Duodenal mucosa (tissue), 2 donors: ENCODE measurements at regions not wholly inside any gene's neighbourhood (a gene's known extent, or its start where the extent isn't known, plus 50 kb on each side); places are given as distances from the start of the nearest gene placed in this dataset.
"Not testable (repeated sequence)": the region's sequence is repeated elsewhere in the genome, so short reads cannot be mapped to it uniquely, and the experiment has no call there.

Source experiments
- H3K27ac ChIP-seq: one replicate; pipeline ENCODE4 v1.7.0; 2013; ENCODE audit warnings: low read depth, low read length
- H3K27me3 ChIP-seq, 2 donors: one replicate each; pipeline ENCODE4 v1.7.0; 2013; ENCODE audit warnings: low read length in 2 of 2, control low read depth in 1 of 2; ENCODE audit not compliant: insufficient read depth in 2 of 2, control insufficient read depth in 1 of 2
- H3K36me3 ChIP-seq, 2 donors: one replicate each; pipeline ENCODE4 v1.7.0; 2013; ENCODE audit warnings: low read length in 2 of 2, control low read depth in 1 of 2; ENCODE audit not compliant: insufficient read depth in 2 of 2, control insufficient read depth in 1 of 2
- H3K4me1 ChIP-seq, 2 donors: one replicate each; pipeline ENCODE4 v1.7.0; 2013; ENCODE audit warnings: low read length in 2 of 2, control low read depth in 1 of 2; ENCODE audit not compliant: insufficient read depth in 2 of 2, control insufficient read depth in 1 of 2
- H3K4me3 ChIP-seq, 2 donors: one replicate each; pipeline ENCODE4 v1.7.0; 2013; ENCODE audit warnings: low read length in 2 of 2, low read depth in 1 of 2
- H3K9ac ChIP-seq, 2 donors: one replicate each; pipeline ENCODE4 v1.7.0; 2013; ENCODE audit warnings: low read length in 2 of 2, low read depth in 1 of 2
- H3K9me3 ChIP-seq, 2 donors: one replicate each; pipeline ENCODE4 v1.7.0; 2013; ENCODE audit warnings: low read length in 2 of 2, control low read depth in 1 of 2; ENCODE audit not compliant: control insufficient read depth in 1 of 2

- Histone ChIP-seq H3K27ac (no peak overlapping the region), H3K27me3 (no peaks in the 10 kb centered on the region), H3K36me3 (no peaks in the 10 kb centered on the region), H3K9ac (no peak overlapping the region), H3K4me3 (no peak overlapping the region), H3K9me3 (peaks cover 0 to 4% of the 10 kb centered on the region in 2 donors), H3K4me1 (no peaks in the 10 kb centered on the region)
Measured at GRCh38 chr4:135476272-135476671, 1274.7 kb upstream of the PABPC4L start.

GRCh38 chr4:135464311-135464710, 1262.7 kb upstream of the PABPC4L start:
- Histone ChIP-seq H3K4me1 (no peaks in the 10 kb centered on the region), H3K9ac (no peak overlapping the region), H3K36me3 (no peaks in the 10 kb centered on the region), H3K9me3 (no peaks in the 10 kb centered on the region), H3K27ac (no peak overlapping the region), H3K4me3 (no peak overlapping the region), H3K27me3 (no peaks in the 10 kb centered on the region)

GRCh38 chr4:135447598-135447997, 1246.0 kb upstream of the PABPC4L start:
- not testable (repeated sequence) for H3K27ac ChIP-seq, H3K4me3 ChIP-seq, H3K9me3 ChIP-seq, H3K9ac ChIP-seq, H3K27me3 ChIP-seq, H3K4me1 ChIP-seq, H3K36me3 ChIP-seq

GRCh38 chr4:135434936-135435335, 1233.3 kb upstream of the PABPC4L start:
- Histone ChIP-seq H3K9ac (no peak overlapping the region), H3K4me1 (no peaks in the 10 kb centered on the region), H3K27ac (no peak overlapping the region), H3K27me3 (no peaks in the 10 kb centered on the region), H3K36me3 (no peaks in the 10 kb centered on the region), H3K4me3 (no peak overlapping the region), H3K9me3 (peaks cover 7 to 11% of the 10 kb centered on the region in 2 donors)

GRCh38 chr4:135429528-135429927, 1227.9 kb upstream of the PABPC4L start:
- no peaks in the 10 kb centered on the region for H3K4me1 ChIP-seq
- H3K27ac ChIP-seq = no peak overlapping the region
- H3K9me3 ChIP-seq = peaks cover 1 to 5% of the 10 kb centered on the region in 2 donors
- no peaks in the 10 kb centered on the region for H3K27me3 ChIP-seq
- H3K9ac ChIP-seq = no peak overlapping the region
- H3K4me3 ChIP-seq = no peak overlapping the region
- H3K36me3 ChIP-seq = no peaks in the 10 kb centered on the region

- H3K4me3 ChIP-seq = no peak overlapping the region
- H3K4me1 ChIP-seq = no peaks in the 10 kb centered on the region
- no peaks in the 10 kb centered on the region for H3K36me3 ChIP-seq
- peaks cover 0 to 2% of the 10 kb centered on the region in 2 donors for H3K9me3 ChIP-seq
- H3K27me3 ChIP-seq = no peaks in the 10 kb centered on the region
- no peak overlapping the region for H3K9ac ChIP-seq
- no peak overlapping the region for H3K27ac ChIP-seq
Measured at GRCh38 chr4:135418353-135418752, 1216.8 kb upstream of the PABPC4L start.

GRCh38 chr4:135412213-135412612, 1210.6 kb upstream of the PABPC4L start:
- Histone ChIP-seq H3K4me3 (no peak overlapping the region), H3K4me1 (no peaks in the 10 kb centered on the region), H3K27me3 (no peaks in the 10 kb centered on the region), H3K9ac (no peak overlapping the region), H3K36me3 (no peaks in the 10 kb centered on the region), H3K9me3 (peaks cover 2 to 11% of the 10 kb centered on the region in 2 donors), H3K27ac (no peak overlapping the region)

- H3K4me3 ChIP-seq = no peak overlapping the region
- H3K36me3 ChIP-seq = no peaks in the 10 kb centered on the region
- no peak overlapping the region for H3K27ac ChIP-seq
- H3K9me3 ChIP-seq = peaks cover 2 to 11% of the 10 kb centered on the region in 2 donors
- H3K4me1 ChIP-seq = no peaks in the 10 kb centered on the region
- H3K9ac ChIP-seq = no peak overlapping the region
- no peaks in the 10 kb centered on the region for H3K27me3 ChIP-seq
Measured at GRCh38 chr4:135411251-135411650, 1209.7 kb upstream of the PABPC4L start.

- not testable (repeated sequence) for H3K27ac ChIP-seq, H3K27me3 ChIP-seq, H3K36me3 ChIP-seq, H3K4me1 ChIP-seq, H3K9ac ChIP-seq, H3K4me3 ChIP-seq
- H3K9me3 ChIP-seq = peaks cover 4 to 11% of the 10 kb centered on the region in 2 donors
Measured at GRCh38 chr4:135409261-135409660, 1207.7 kb upstream of the PABPC4L start.

- H3K27ac ChIP-seq = no peak overlapping the region
- no peak overlapping the region for H3K4me3 ChIP-seq
- H3K9me3 ChIP-seq = peaks cover 6 to 7% of the 10 kb centered on the region in 2 donors
- H3K4me1 ChIP-seq = no peaks in the 10 kb centered on the region
- no peak overlapping the region for H3K9ac ChIP-seq
- H3K36me3 ChIP-seq = no peaks in the 10 kb centered on the region
- no peaks in the 10 kb centered on the region for H3K27me3 ChIP-seq
Measured at GRCh38 chr4:135408109-135408508, 1206.5 kb upstream of the PABPC4L start.

GRCh38 chr4:135406597-135406996, 1205.0 kb upstream of the PABPC4L start:
- not testable (repeated sequence) for H3K27me3 ChIP-seq, H3K27ac ChIP-seq, H3K4me3 ChIP-seq, H3K9ac ChIP-seq, H3K36me3 ChIP-seq, H3K4me1 ChIP-seq, H3K9me3 ChIP-seq
